GM18508 (cell line): ENCODE measurements at regions not wholly inside any gene's neighbourhood (a gene's known extent, or its start where the extent isn't known, plus 50 kb on each side); places are given as distances from the start of the nearest gene placed in this dataset.

Experiments used
- ATAC-seq: cut with Tn5 transposase; IDR thresholded peaks from one replicate; pipeline ENCODE4 v1.9.1; 2021; ENCODE audit warnings: moderate number of reproducible peaks; ENCODE audit not compliant: insufficient read depth, unreplicated experiment

GRCh38 chr21:17432732-17433057 lies 80.1 kb upstream of the CXADR start:
- no peak for ATAC-seq

- ATAC-seq, result no peak
Observed at GRCh38 chr21:17433730-17434129, 79.1 kb upstream of the CXADR start.

GRCh38 chr21:17435565-17436543 lies 77.0 kb upstream of the CXADR start:
- ATAC-seq, result no peak

- ATAC-seq, result no peak
Observed at GRCh38 chr21:17436626-17437111, 76.2 kb upstream of the CXADR start.

GRCh38 chr21:17438635-17439034 lies 74.2 kb upstream of the CXADR start:
- ATAC-seq, result no peak

GRCh38 chr21:17440969-17441368 lies 71.9 kb upstream of the CXADR start:
- no peak for ATAC-seq

- ATAC-seq, result no peak
Observed at GRCh38 chr21:17441370-17441769, 71.5 kb upstream of the CXADR start.

- ATAC-seq, result no peak
Observed at GRCh38 chr21:17442165-17442564, 70.7 kb upstream of the CXADR start.

- ATAC-seq, result no peak
Observed at GRCh38 chr21:17444828-17445227, 68.0 kb upstream of the CXADR start.

GRCh38 chr21:17446737-17447136 lies 66.1 kb upstream of the CXADR start:
- no peak for ATAC-seq

- no peak for ATAC-seq
Observed at GRCh38 chr21:17449701-17450100, 63.1 kb upstream of the CXADR start.

- ATAC-seq, result no peak
Observed at GRCh38 chr21:17451364-17451891, 61.4 kb upstream of the CXADR start.

- no peak for ATAC-seq
Observed at GRCh38 chr21:17454315-17455027, 58.4 kb upstream of the CXADR start.

- no peak for ATAC-seq
Observed at GRCh38 chr21:17455028-17455353, 57.9 kb upstream of the CXADR start.

- no peak for ATAC-seq
Observed at GRCh38 chr21:17455451-17455850, 57.4 kb upstream of the CXADR start.

- ATAC-seq, result no peak
Observed at GRCh38 chr21:17458279-17458678, 54.6 kb upstream of the CXADR start.

- no peak for ATAC-seq
Observed at GRCh38 chr21:17460094-17460493, 52.7 kb upstream of the CXADR start.

GRCh38 chr21:17461014-17461413 lies 51.8 kb upstream of the CXADR start:
- no peak for ATAC-seq

- no peak for ATAC-seq
Observed at GRCh38 chr21:17461582-17461981, 51.3 kb upstream of the CXADR start.

- ATAC-seq, result no peak
Observed at GRCh38 chr21:17462276-17462981, 50.4 kb upstream of the CXADR start.
